NCI-H446 (cell line): ENCODE measurements at regions not wholly inside any gene's neighbourhood (a gene's known extent, or its start where the extent isn't known, plus 50 kb on each side); places are given as distances from the start of the nearest gene placed in this dataset.
"Not testable (repeated sequence)": the region's sequence is repeated elsewhere in the genome, so short reads cannot be mapped to it uniquely, and the experiment has no call there.

Experiments
- DNase-seq, 2 experiments: peaks; one replicate each; lab custom pipeline; 2025; lab: John Stamatoyannopoulos, UW

DNA sequence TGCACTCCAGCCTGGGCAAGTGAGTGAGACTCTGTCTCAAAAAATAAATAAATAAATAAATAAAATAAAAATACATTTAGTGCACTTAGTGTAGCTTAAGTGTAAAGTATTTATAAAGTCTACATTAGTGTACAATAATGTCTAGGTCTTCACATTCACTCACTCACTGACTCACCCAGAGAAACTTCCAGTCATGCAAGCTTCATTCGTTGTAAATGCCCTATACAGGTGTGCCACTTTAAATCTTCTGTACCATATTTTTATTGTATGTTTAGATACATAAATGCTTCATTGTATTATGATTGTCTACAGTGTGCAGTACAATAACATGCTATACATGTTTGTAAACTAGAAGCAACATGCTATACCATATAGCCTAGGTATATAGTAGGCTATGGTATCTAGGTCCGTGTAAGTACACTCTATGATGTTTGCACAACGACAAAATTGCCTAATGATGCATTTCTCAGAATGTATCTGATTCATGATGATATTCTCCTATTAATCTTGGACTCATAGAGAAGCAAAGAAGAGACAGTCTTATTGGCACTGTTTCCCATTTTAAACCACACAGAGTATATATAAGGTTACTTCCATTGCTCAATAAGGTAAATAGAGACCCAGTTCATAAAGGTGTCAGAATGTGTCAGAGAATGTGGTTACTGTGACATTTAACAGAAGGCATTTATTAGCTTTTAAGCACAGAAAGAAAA lies 1314.9 kb downstream of the CDH11 start:
- no peak for DNase-seq

DNA sequence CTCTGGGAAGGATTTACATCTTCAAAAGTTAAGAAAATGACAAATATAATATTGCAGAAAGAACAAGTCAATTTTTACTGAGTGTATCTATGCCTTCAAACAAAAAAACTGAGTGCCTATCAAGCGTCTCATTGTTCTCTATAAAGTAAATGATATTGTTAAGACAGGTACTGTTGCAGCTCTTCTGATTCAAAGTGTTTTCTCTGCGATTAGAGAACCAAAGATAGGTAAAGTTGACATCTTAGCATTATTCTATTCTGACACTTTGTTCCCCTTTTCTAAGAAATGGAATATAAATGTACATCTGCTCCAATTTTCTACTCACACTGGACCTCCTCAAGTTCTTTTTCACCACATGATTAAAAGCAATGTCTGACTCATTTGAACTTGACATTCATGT lies 1317.7 kb downstream of the CDH11 start:
- no peak for DNase-seq

DNA sequence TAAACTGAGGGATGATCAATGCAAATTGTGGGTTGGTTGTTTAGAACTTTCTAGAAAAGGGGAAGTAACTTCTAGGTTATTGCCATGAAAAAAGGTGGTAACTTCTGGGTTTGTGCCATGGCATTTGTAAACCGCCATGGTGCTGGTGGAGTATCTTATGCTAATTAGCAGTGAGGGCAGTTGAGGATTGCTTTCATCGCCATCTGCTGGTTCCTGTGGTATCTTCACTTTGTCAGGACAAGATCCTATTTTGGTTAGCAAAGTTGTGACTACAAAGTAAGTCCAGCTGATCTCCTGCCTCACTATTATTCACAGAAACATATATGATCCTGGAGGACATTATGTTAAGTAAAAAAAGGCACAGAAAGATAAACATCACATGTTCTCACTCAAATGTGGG lies 1332.3 kb downstream of the CDH11 start:
- DNase-seq, result no peak

DNA sequence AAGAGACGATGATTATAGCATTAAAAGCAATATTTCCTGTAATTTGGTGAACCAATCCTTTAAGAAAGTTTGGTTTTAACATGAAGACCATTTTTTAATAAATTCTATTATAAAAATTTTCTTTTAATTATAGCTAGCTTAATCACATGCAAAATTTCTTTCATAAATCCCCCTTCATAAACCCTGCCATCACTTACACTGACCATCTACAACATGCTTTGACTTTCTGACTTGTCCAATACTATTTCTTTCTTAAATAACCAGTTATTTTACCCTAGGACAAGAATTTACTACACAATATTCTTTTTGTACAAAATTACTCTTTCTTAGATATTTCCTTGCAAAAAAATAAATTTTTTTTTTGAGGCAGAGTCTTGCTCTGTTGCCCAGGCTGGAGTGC lies 1334.8 kb downstream of the CDH11 start:
- DNase-seq, result no peak

DNA sequence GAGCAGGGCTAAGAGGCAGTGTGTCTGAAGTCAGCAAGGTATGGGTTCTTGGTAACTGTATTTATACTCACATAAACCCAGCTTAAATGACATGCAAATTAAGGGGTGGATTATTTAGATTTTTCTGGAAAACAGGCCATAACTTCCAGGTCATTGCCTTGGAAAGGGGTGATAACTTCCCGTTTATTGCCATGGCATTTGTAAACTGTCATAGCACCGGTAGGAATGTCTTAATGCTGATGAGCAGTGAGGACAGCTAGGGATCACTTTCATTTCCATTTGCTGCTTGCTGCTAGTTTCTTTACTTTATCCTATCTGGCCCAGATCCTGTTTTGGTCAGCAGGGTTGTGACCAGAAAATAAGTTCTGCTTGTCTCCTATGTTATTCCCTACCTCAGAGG lies 1336.7 kb downstream of the CDH11 start:
- no peak for DNase-seq

DNA sequence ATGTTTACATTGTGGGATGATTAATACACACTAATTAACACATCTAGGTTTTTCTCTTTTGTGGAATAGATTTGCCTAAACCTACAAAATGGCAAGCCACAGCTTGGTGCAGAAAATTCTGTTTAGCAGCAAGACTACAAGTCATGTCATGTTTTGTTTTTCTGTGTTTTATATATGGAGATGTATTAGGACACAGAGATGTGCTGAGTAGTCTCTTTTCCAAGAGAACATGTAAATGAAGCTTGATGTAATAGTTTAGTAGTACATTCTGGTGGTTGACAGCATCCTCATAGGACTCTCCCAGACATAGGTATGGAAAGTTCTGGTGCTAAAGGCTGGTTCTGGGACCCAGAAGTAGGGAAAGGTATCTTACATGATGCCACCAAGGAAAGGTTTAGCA lies 1345.4 kb downstream of the CDH11 start:
- DNase-seq, result no peak

DNA sequence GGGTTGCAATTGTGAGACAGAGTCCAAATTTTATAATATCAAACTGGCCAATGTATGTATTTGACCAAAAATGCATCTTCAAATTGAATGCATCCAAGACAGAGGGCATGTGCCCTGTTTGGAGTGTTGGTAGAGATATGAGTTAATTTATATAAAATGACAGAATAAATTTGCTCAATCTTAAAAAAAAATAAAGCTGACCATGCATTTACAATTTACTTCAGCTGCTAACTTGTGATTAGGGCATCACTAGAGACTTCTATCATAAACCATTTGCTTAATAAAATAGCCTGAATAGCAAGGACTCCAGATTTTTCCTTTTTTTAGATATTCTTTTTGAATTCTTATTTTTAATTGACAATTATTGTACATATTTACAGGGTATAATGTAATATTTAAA lies 1345.8 kb downstream of the CDH11 start:
- no peak for DNase-seq

DNA sequence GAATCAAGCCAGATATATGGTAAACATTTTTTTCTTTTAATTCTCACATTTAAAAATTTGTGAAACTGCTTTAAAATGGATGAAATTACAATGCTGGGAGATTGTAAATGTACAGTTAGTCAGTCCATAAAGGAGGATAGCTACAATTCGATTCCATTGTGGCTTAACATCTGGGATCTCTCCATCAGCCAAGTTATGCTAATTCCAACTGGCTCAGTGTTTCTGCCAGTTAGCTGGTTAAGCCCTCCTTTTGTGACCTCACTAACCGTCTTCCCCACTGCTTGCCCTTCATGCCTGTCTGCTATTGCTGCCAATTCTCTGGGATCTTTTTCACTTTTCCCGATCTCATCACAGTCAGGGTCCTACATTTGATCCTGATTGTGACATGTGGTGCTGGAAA lies 1347.6 kb downstream of the CDH11 start:
- peak in 1 of 2 experiments; percentile 45 for DNase-seq

DNA sequence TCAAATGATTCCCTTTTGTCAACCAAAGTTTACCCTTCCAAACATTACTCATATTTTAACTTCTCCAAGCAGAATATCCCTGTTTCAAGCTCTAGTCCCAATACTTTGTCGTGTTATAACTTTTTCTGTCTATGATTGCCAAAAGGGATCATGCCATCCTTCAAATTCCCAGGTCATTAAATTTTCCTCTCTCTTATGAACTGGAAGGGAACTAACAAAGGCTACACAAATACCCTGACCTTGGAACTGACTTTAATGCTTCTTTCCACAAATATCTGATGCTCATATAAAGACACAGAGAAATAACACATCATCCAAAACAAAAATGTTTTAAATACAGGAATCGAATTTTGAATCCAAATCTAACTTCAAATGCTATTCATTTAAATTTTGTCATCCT lies 1352.7 kb downstream of the CDH11 start:
- no peak for DNase-seq

DNA sequence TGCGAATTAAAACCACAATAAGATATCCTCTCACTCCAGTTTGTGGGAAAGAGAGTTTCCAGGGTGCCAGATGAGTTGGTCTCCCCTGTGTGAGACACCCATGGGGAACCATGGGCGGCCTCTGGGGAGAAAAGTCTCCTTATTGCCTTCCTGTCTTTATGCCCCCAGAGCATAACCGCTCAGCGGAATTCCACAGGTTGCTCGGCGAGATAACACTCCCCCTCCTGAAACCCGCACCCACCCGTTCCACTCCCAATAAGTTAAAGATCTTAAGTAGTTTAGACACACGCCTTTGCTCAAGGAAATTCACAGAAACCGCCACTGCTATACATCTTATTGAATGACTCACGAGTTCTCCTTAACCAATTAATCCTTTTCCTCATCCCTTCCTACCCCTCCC lies 1361.6 kb downstream of the CDH11 start:
- DNase-seq, result not testable (repeated sequence)

DNA sequence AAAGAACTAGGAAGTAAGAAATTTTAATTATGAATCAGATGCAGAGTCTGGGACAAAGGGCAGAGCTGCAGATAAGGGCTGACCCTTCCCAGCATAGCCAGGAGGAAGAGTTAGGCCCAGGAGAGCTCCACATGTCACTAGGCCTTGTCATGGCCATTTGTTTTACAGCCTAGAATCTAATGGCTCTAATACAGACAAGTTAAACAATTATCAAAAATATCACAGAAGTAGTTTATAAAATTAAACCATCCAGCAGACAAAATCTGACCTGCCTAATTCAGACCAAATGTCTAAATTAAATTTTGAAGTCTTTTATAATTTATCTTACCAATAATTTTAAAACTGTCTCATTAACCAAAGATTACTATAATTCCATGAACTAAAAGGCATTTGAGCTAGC lies 1369.5 kb downstream of the CDH11 start:
- no peak for DNase-seq

DNA sequence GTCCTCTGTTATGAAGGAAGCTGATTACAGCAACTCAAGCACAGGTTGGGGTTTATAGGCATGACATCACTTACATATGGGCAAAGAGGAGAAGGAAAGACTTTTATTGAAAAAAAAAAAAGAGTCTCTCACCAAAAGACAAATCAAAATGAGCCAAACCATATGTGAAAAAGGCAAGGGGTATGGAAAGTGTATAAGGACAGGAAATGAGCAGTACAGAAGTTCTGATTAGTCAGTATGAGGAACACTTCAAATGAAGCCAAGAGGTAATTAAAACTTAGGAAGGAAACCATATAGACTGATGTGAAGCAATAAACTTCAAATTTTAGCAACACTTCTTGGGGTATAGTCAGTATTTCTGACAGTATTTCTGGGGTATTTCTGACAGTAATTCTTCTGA lies 1372.6 kb downstream of the CDH11 start:
- DNase-seq, result no peak

DNA sequence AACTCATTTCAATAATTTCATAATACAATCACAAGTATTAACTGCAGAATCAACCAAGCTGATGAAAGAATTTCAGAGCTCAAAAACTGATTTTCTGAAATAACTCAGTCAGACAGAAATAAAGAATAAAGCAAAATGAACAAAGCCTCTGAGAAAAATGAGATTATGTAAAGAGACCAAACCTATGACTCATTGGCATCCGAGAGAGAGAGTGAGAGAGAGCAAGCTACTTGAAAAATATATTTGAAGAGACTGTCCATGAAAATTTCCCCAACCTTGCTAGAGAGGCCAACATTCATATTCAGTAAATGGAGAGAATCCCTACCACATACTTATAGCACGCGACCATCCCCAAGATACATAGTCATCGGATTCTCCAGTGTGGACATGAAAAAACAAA lies 1376.4 kb downstream of the CDH11 start:
- DNase-seq, result no peak

DNA sequence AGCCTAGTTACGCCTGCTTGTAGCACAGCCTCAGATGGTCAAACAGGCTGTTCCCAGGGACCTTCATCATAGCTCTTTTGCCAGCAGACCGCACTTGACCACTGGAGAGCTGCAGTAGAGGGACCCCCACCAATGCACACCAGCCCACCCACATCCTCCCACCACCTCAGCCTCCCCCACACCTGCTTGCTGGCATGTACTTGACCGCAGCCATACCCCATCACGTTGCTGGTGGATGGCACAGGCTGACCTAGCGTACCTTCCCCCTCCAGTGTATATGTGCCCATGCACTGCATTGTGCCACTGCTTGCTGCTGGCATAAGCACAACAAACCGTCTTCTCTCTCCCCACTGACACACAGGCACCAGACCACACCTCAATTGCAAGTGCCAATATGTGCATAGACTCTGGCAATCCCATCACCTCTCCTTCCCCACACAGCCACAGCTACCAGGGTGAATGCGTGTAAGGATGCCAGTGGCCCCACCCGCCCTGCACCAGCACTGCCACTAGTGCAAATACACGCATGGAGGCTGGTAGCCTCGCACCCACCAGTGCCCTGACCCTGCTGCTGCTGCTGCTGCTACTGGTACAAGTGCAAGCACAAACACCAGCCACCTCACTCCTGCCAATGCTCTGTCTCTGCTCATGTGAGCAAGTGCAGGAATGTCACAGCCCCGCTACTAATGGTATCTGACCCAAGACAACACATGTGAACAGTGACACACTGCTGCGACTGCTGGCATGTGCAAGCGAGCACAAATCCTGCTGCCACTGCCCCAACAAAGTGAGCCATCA lies 1377.6 kb downstream of the CDH11 start:
- DNase-seq, result no peak

DNA sequence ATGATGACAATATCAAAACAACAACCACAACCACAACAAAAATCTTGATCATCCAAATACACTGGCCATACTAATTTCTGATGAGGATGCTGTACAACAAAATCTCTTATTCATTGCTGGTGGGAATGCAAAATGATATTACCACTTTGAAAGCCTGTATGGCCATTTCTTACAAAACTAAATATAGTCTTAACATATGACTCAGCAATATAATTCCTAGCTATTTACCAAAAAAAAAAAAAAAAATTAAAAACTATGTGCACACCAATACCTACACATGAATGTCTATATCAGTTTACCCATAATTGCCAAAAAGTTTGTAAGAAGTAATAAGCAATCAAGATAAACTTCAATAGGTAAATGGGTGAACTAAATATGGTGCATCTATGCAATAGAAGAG lies 1379.7 kb downstream of the CDH11 start:
- DNase-seq, result no peak

DNA sequence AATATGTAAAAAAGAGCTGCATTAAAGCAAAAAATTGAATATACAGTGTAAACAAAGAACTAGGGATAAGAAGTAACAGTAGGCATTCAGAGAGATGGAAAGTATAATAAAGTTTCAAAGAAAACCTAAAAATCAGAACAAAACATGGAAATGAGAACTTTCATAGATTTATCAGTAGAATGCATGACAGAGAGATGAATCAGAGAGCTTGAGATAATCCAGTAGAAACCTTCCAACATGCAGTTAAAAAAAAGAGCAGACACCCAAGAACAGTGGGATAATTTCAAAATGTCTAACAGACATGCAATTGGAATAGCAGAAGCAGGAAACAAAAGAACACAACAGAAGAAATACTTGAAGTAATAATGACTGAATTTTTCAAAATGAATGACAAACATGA lies 1384.2 kb downstream of the CDH11 start:
- DNase-seq, result no peak

DNA sequence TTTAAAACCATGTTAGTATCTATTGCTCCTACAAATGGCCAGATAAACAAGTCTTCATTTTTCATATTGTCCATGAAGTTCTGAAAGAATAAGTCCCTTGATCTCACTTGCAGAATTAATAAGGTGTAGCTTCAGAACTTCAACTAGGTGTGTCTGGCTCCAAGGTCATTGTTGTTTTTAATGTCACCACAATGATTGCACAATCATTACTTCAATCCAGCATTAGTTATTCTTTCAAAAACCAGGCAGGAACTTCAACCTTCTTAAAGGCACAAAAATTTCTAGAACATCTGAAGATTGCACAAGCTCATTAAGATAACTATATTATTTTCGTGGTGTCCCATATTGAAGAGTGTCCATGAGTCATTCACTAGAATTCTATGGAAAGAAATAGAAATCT lies 1386.4 kb downstream of the CDH11 start:
- DNase-seq, result no peak

DNA sequence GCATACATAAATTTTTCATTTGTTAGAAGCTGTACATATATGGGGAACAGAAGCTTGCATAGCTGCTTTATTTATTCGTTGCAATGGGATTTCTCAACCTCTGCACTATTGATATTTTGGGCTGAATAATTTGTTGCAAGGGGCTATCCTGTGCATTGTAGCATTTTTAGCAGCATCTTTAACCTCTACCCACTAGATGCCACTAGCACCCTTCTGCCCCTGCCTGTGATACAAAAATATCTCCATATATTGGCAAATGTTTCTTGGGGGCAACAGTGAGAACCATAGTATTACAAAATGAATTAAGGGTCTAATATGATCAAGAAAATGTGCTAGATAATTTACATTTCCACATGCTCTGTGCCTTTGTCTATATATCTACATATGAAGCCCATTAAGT lies 1401.0 kb downstream of the CDH11 start:
- no peak for DNase-seq

DNA sequence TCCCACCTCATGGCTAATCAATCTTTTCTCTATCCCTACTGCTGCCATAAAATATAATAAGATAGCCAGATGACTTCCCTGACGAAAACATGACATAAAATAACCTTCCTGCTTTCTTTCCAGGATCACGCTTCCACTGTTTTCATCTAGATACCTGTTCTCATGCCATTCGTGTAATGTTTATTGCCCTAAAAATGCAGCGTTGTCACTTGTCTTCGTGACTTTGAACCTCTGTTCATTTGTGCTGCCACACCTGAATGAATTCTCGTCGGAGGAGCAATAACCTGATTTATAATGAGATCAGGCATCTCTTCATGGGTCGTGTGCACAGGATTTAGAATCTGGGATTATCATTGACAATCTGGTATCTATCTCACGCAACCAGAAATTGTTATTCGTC lies 1401.9 kb downstream of the CDH11 start:
- no peak for DNase-seq

DNA sequence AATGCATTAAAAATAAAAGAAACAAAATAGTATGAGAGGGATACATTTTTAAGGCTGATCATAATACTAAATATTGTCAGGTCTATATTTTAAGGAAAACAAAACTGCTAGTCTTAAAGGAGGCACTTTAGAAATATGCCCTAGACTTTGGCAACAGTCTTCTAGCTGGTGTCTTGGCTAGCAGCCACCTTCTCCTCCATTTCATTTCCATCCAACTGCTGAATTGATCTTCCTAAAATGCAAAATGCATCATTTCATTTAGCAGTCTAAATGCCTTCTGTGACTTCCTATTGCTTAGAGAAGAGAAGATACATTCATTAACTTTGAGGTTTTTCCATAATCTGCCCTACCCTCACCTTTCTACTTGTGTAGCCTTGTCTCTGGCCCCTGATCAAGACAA lies 1404.1 kb downstream of the CDH11 start:
- DNase-seq, result peak in 1 of 2 experiments; percentile 43

DNA sequence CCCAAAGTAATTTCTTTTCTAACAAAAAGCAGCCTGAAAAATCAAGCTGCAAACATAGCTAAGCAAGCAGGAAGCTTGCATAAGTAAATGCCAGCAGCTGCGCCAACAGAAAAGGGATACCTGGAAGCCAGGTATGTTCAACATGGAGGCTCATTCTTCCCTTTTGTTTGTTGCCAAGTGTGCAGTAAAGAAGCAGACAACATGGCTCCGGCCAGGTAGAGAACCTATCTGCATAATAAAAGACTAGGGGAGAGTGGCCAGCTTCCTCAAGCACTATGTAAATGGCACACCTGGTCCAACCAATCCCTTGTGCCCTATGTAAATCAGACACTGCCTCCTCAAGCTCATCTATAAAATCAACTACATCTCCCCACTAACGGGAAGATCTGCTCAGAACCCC lies 1407.0 kb downstream of the CDH11 start:
- no peak for DNase-seq

DNA sequence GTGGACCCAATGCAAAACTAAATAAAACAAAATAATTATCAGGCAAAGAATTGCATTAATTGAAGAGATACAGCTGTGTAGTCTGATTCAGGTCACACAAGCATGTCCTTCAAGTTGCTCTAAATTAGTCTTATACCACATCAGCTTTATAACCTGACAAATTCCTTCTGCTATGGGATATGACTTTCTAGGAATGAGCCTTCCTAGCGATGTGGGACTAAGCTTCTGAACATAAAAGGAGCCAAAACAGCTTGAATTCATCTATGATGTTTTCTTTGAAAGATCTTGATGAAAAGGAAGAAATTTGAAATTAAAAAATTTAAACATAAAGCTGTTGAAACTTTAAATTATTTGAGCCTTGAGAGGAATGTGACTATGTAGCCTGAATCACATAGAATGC lies 1409.1 kb downstream of the CDH11 start:
- DNase-seq, result no peak

DNA sequence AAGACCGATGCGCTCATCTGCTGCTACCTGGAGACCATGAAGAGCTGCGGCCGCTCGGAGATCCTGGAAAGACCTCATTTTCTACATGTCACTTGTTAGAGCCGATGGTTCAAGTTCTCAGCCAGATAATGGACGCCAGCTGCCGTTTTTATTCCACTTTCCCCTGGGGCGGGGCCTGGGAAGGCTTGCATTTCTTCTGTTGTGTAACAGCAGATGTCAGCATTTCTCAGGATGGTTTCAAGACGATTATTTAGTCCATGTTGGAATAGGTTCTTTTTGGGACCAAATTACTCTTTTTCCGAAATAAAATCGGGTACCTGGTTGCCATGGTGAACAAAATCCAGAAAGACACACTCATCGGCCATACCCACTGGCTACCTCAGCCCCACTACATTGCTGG lies 1418.3 kb downstream of the CDH11 start:
- no peak for DNase-seq
